ENCODE measurements at regions not wholly inside any gene's neighbourhood (a gene's known extent, or its start where the extent isn't known, plus 50 kb on each side); places are given as distances from the start of the nearest gene placed in this dataset.
"Not testable (repeated sequence)": the region's sequence is repeated elsewhere in the genome, so short reads cannot be mapped to it uniquely, and the experiment has no call there.

- no peak for DNase-seq (ENCODE audit: extremely low spot score, insufficient read length, low read depth)
These were observed 573.4 kb upstream of the PPP2R3A start for GRCh38 chr3:135392151-135392550.

GRCh38 chr3:135393159-135393558 lies 572.4 kb upstream of the PPP2R3A start:
- FAIRE-seq = no peak
- no peak for DNase-seq (ENCODE audit: extremely low spot score, insufficient read length, low read depth)

More at GRCh38 chr3:135392151-135392550, 573.4 kb upstream of the PPP2R3A start:
- FAIRE-seq = no peak

- FAIRE-seq (no peak), DNase-seq (ENCODE audit: extremely low spot score, insufficient read length, low read depth) (no peak)
These were observed 571.5 kb upstream of the PPP2R3A start for GRCh38 chr3:135393898-135394525.

- FAIRE-seq (no peak), DNase-seq (ENCODE audit: extremely low spot score, insufficient read length, low read depth) (no peak)
These were observed 553.1 kb upstream of the PPP2R3A start for GRCh38 chr3:135412475-135412874.

GRCh38 chr3:135416182-135416581 lies 549.3 kb upstream of the PPP2R3A start:
- FAIRE-seq = no peak
- DNase-seq (ENCODE audit: extremely low spot score, insufficient read length, low read depth) = no peak

GRCh38 chr3:135419155-135419554 lies 546.4 kb upstream of the PPP2R3A start:
- no peak for DNase-seq (ENCODE audit: extremely low spot score, insufficient read length, low read depth)
- FAIRE-seq = no peak

GRCh38 chr3:135426508-135426907 lies 539.0 kb upstream of the PPP2R3A start:
- no peak for DNase-seq (ENCODE audit: extremely low spot score, insufficient read length, low read depth)
- FAIRE-seq = no peak

GRCh38 chr3:135432402-135432801 lies 533.1 kb upstream of the PPP2R3A start:
- no peak for FAIRE-seq
- no peak for DNase-seq (ENCODE audit: extremely low spot score, insufficient read length, low read depth)

- not testable (repeated sequence) for FAIRE-seq; DNase-seq (ENCODE audit: extremely low spot score, insufficient read length, low read depth)
These were observed 526.5 kb upstream of the PPP2R3A start for GRCh38 chr3:135438889-135439597.

- FAIRE-seq; DNase-seq (ENCODE audit: extremely low spot score, insufficient read length, low read depth): not testable (repeated sequence)
These were observed 525.9 kb upstream of the PPP2R3A start for GRCh38 chr3:135439632-135440031.

- DNase-seq (ENCODE audit: extremely low spot score, insufficient read length, low read depth) = no peak
These were observed 525.3 kb upstream of the PPP2R3A start for GRCh38 chr3:135440233-135440632.

GRCh38 chr3:135440746-135441145 lies 524.8 kb upstream of the PPP2R3A start:
- DNase-seq (ENCODE audit: extremely low spot score, insufficient read length, low read depth) = no peak
- FAIRE-seq = no peak

More at GRCh38 chr3:135440233-135440632, 525.3 kb upstream of the PPP2R3A start:
- no peak for FAIRE-seq

GRCh38 chr3:135444058-135444457 lies 521.5 kb upstream of the PPP2R3A start:
- DNase-seq (ENCODE audit: extremely low spot score, insufficient read length, low read depth) = no peak
- no peak for FAIRE-seq

GRCh38 chr3:135447483-135447882 lies 518.0 kb upstream of the PPP2R3A start:
- DNase-seq (ENCODE audit: extremely low spot score, insufficient read length, low read depth) = no peak
- FAIRE-seq = no peak

GRCh38 chr3:135448520-135448919 lies 517.0 kb upstream of the PPP2R3A start:
- DNase-seq (ENCODE audit: extremely low spot score, insufficient read length, low read depth) = no peak
- no peak for FAIRE-seq

GRCh38 chr3:135449046-135449445 lies 516.5 kb upstream of the PPP2R3A start:
- no peak for FAIRE-seq

GRCh38 chr3:135451037-135451785 lies 514.3 kb upstream of the PPP2R3A start:
- no peak for DNase-seq (ENCODE audit: extremely low spot score, insufficient read length, low read depth)
- no peak for FAIRE-seq

More at GRCh38 chr3:135449046-135449445, 516.5 kb upstream of the PPP2R3A start:
- no peak for DNase-seq (ENCODE audit: extremely low spot score, insufficient read length, low read depth)

GRCh38 chr3:135452881-135453280 lies 512.6 kb upstream of the PPP2R3A start:
- FAIRE-seq = no peak

GRCh38 chr3:135453326-135453725 lies 512.2 kb upstream of the PPP2R3A start:
- FAIRE-seq (no peak), DNase-seq (ENCODE audit: extremely low spot score, insufficient read length, low read depth) (no peak)

More at GRCh38 chr3:135452881-135453280, 512.6 kb upstream of the PPP2R3A start:
- DNase-seq (ENCODE audit: extremely low spot score, insufficient read length, low read depth) = no peak

- DNase-seq (ENCODE audit: extremely low spot score, insufficient read length, low read depth) = no peak
- FAIRE-seq = no peak
These were observed 510.6 kb upstream of the PPP2R3A start for GRCh38 chr3:135454890-135455289.

Measured in GM18507 (cell line).